GM23338 (cell line): ENCODE measurements at regions not wholly inside any gene's neighbourhood (a gene's known extent, or its start where the extent isn't known, plus 50 kb on each side); places are given as distances from the start of the nearest gene placed in this dataset.

ENCODE experiments used
- CREB1 ChIP-seq: fragments of 250-450 bp; sonication (Bioruptor Pico); IDR thresholded peaks from 2 replicates; pipeline ENCODE4 v1.5.0; 2020; ENCODE audit warnings: low read depth, mild to moderate bottlenecking, moderate library complexity
- CTCF ChIP-seq, 2 experiments: fragments of 200-600 bp in 1 of 2; sonication (generic) in 1 of 2; conservative IDR thresholded peaks; 2 replicates each; pipeline versions ENCODE4 v1.5.1 to v1.6.1; 2016 to 2017; ENCODE audit warnings: antibody characterized with exemption in 2 of 2, low read depth in 2 of 2, mild to moderate bottlenecking in 2 of 2, moderate library complexity in 1 of 2
- ETS1 ChIP-seq: IDR thresholded peaks from 2 replicates; pipeline ENCODE4 v1.6.1; 2016; ENCODE audit warnings: antibody characterized with exemption
- EZH2 ChIP-seq: fragments of 200-600 bp; sonication (generic); IDR thresholded peaks from one replicate; pipeline ENCODE4 v1.8.0; 2017; ENCODE audit warnings: antibody characterized with exemption, mild to moderate bottlenecking, low read depth; ENCODE audit not compliant: unreplicated experiment
- EZH2phosphoT487 ChIP-seq: fragments of 200-600 bp; sonication (generic); IDR thresholded peaks from one replicate; pipeline ENCODE4 v1.8.1; 2018; ENCODE audit warnings: antibody characterized with exemption; ENCODE audit not compliant: unreplicated experiment
- JUNB ChIP-seq: IDR thresholded peaks from one replicate; pipeline ENCODE4 v1.6.1; 2016; ENCODE audit warnings: antibody characterized with exemption; ENCODE audit not compliant: unreplicated experiment
- POLR2AphosphoS5 ChIP-seq: IDR thresholded peaks from 2 replicates; pipeline ENCODE4 v1.6.1; 2016; ENCODE audit warnings: antibody characterized with exemption, low read depth
- REST ChIP-seq: IDR thresholded peaks from one replicate; pipeline ENCODE4 v1.6.1; 2018; ENCODE audit warnings: antibody characterized with exemption; ENCODE audit not compliant: unreplicated experiment
- STAT1 ChIP-seq: IDR thresholded peaks from one replicate; pipeline ENCODE4 v1.6.1; 2016; ENCODE audit warnings: antibody characterized with exemption; ENCODE audit not compliant: unreplicated experiment
- ZNF114 ChIP-seq: fragments of 250-450 bp; sonication (Bioruptor Pico); IDR thresholded peaks from 2 replicates; pipeline ENCODE4 v1.5.0; 2020; ENCODE audit warnings: mild to moderate bottlenecking, moderate library complexity
- ZNF462 ChIP-seq: fragments of 250-450 bp; sonication (Bioruptor Pico); IDR thresholded peaks from 2 replicates; pipeline ENCODE4 v1.5.0; 2020; ENCODE audit warnings: mild to moderate bottlenecking, moderate library complexity

- TF ChIP-seq CREB1 (CRISPR knock-in tag) (no peak), CTCF (conservative IDR thresholded peaks at IDR 0.05; ENCODE audit: low read depth in 2 of 2) (peak; percentile 10 to 49; a peak in 2 of 4 replicates), ZNF462 (CRISPR knock-in tag) (no peak), EZH2 (no peak), EZH2phosphoT487 (no peak), POLR2AphosphoS5 (no peak), JUNB (no peak), REST (no peak), ZNF114 (CRISPR knock-in tag) (no peak), STAT1 (no peak), ETS1 (no peak)
These were observed 164.1 kb downstream of the GLI2 start for GRCh38 chr2:120899771-120900170.
